ENCODE measurements at regions not wholly inside any gene's neighbourhood (a gene's known extent, or its start where the extent isn't known, plus 50 kb on each side); places are given as distances from the start of the nearest gene placed in this dataset.
"Not testable (repeated sequence)": the region's sequence is repeated elsewhere in the genome, so short reads cannot be mapped to it uniquely, and the experiment has no call there.

DNA sequence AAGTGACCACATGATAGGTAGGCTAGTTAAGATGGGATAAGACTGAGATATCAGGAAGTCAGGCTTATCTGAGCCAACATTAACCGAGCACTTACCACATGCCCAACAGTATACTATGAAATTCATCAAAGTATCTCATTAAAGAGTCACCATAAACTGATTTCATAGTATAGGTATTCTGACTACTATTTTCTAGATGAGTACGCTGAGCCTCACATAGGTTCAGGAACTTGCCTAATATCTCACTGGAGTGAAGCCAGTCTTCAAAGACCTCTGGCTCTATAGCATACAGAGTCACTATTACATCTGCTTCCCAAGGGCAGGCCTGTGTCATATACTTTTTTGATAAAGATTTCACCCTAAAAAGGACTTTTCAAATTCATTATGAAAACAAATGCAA, 115.6 kb upstream of the NGF start:
- no peak for DNase-seq (ENCODE audit: low read depth in 3 of 3)

DNA sequence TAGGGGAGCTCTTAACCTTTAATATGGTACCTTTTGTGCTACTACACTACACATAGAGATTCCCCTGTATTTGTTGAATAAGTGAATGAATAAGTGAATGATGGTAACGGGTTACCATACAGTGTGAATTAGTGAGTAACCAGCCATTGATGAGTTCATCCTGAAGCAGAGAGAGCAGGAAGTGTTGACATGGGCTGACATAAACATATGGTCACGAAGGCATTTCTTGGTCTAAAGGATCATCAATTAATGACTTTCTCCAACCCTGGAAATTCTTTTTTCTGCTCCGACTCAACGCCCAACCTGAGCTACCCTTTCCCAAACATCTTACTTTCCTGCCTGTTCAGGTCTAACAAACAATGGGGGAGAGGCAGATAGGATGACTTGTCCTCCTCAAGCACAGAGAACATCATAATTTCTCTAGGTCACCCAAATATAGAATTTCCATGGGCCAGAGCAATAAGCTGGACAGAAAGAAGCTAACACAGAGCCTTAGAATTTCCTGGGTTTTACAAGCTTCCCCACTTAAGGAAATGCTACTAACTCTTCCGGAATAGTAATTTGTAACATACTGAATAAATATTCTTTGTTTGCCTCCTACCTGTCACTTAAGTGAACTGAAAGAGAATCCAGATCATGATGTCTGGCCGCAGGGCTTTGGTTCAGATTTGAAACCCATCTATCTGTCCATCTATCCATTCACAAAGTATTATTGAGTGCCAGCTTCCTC, 114.7 kb upstream of the NGF start:
- no peak for DNase-seq (ENCODE audit: low read depth in 3 of 3)

DNA sequence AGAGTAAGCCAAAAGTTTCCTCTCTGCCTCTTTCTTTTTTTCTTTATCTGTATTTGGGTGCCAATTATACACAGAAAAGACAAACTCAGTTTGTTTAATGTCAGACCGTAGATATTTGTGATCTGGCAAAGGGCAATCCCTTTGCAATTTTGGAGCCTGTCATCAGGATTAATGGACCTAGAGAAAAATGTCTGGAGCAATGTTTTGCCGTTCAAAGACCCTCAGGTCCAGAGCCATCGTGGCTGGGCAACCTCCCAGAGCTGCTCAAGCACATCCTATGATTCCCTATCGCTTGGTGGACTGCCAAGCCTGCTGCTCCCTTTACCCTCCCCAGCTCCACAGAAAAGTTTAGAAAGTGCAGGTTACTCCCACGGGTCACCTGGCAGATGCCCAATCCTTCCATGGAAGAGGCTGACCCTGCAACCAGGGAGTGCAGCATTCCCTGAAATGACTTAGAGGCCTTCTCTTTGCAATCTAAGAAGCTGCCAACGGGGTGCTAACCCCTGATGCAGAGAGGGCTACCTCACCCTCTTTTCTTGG, 112.5 kb upstream of the NGF start:
- DNase-seq (ENCODE audit: low read depth in 3 of 3) = no peak

DNA sequence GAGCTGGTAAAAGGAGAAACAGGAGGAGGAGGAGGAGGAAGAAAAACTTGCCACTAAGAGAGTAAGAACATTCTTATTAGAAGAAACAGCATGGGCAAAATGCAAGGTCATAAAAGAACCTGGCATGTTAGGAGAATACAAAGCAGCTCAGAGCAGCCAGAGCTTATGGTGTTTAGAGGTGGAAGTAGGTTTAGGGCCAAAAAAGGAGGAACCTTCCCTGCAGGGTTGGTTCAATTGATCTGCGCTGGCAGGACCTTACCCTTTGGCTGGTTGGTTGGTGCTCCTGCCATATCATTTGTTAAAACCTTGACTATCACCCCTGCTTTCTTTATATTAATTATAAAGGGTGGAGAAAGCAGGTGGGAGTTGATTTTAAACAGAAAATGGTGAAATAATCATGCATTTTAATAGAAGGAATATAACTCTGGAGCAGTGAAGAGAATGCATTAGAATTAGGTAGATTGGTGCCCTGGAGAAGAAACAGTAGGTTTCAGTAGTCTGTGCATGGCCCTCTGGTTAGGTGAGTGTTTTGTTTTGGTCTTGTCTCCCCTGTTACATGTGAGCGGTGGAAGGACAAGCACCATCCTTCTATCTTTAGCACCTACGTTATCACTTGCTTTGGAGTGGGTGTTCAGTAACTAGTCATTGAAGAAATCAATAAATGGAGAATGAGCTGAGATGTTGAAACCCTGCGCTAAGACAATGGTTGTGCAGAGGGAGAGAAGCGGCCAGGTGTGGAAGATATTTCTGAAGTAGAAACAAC, 110.4 kb upstream of the NGF start:
- DNase-seq (ENCODE audit: low read depth in 3 of 3) = no peak

DNA sequence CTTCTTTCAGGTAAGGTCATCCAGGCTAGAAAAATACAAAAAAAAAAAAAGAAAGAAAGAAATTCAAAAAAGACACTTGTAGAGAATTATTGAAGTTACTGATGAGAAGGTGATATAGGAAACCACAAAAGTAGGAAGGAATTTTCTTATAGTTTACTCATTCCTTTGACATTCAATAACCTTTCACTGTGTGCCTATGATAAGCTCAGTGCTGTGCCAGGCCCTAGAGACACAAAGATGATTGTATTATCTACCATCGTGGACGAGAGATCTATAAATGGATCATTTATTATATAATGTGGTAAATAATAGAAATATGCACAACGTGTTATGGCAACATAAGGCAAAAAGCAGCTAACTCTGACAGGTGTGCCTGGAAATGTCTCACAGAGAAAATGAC, 109.6 kb upstream of the NGF start:
- no peak for DNase-seq (ENCODE audit: low read depth in 3 of 3)

DNA sequence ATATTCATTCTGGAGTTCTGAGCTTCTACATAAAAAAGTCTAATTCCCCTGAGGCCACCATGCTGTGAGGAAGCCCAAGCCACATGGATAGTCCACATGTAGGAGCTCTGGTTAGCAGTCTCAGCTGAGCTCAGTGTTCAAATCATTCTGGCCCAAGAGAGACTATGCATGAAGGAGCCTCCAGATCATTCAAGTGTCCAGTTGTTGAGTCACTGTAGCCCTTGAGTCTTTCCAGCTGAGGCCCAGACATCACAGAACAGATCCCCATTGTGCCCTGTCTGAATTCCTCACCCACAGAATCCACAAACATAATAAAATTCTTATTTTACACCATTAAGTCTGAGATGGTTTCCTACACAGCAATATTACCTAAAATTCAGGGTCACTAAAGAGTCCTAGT, 107.0 kb upstream of the NGF start:
- no peak for DNase-seq (ENCODE audit: low read depth in 3 of 3)

DNA sequence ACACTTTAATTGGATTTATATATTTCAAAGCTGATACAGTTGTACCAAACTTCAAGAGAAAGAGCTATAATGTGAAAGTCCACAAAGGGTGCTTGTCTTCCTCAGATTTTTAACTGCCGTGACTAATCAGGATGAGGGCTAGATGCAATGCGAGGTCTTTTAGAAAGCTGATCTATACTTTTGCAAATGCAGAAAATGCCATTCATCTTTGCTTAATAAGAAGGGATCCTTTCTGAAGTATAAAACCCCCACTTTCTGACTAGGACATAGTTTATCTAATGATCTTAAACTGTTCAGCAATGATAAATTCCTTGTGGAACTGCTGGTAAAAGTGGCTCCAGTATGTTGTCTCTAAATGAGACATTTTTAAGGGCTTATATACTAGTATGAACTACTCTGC, 102.7 kb upstream of the NGF start:
- no peak for DNase-seq (ENCODE audit: low read depth in 3 of 3)

DNA sequence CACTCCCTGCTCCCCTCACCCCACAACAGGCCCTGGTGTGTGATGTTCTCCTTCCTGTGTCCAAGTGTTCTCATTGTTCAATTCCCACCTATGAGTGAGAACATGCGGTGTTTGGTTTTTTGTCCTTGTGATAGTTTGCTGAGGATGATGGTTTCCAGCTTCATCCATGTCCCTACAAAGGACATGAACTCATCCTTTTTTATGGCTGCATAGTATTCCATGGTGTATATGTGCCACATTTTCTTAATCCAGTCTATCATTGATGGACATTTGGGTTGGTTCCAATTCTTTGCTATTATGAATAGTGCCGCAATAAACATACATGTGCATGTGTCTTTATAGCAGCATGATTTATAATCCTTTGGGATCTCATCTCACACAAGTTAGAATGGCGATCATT, 101.5 kb upstream of the NGF start:
- DNase-seq (ENCODE audit: low read depth in 3 of 3) = not testable (repeated sequence)

DNA sequence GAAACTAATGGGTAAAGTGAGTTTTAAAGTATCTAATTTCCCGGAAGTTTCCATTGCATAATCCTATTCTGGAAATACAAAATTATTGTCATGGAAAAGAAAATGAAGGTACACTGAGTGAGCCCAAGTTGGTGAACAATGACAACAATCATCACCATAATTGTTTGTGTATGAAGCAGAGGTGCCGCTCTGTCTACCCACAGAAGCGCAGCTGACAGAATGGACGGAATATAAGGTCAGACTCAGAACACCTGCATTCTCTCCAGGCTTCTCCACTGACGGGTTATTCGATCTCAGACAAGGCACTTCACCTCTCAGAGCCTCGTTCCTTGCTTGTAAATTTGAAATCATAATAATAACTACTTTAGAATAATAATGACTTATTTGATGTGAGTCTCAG, 99.1 kb upstream of the NGF start:
- DNase-seq (ENCODE audit: low read depth in 3 of 3) = no peak

DNA sequence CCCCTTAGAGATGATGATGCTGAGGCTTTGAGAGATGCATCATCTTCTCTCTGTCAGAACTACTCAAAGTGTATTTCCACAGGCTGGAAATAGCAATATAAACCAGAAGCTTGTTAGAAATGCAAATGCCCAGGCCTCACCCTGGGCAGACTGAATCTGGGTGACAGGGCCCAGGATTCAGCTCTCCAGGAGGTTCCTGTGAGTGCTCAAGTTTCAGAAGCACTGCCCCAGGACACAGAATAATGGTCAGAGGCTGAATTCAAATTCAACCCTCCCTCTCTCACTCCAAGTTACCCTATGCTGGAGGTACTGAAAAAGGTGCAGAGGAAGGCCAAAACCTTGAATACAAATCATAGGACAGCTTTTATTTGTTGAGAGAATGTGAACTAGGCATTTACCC, 98.5 kb upstream of the NGF start:
- DNase-seq (ENCODE audit: low read depth in 3 of 3) = no peak

DNA sequence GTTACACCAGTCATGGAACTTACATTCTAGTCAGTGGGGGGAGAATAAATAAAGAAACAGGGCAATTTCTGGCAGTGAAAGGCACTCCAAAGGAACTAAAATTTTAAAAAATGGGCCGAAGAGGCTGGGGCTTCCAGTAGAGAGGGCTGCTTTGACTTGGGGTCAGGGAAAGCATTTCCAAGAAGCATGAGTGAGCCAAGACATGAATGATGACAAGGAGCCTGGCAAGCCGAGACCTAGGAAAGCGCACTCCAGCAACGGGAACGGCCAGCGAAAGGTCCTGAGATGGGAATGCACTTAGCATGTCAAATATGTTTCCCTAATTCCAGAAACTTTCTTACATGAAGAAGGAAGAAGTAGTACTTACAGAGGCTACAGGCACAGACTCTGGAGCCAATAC, 95.4 kb upstream of the NGF start:
- no peak for DNase-seq (ENCODE audit: low read depth in 3 of 3)

DNA sequence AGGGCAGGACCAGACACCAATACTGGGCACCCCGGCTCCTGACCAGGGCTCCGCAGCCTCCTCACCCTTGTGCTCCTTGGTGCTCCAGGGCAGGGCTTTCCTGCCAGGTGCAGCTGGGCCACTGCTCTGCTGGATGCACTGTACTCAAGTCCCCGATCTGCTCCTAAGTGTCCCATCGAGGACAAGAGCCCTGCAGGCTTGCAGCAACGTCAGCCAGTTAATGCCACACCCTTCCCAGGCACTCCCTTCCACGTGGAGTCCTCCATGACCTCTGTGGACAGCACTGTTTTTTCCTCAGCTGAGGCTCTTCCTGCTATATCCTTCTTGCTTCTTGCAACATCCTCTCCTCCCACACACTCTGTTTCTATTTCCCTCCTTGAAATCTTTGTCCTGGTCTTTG, 94.0 kb upstream of the NGF start:
- DNase-seq (ENCODE audit: low read depth in 3 of 3) = no peak

DNA sequence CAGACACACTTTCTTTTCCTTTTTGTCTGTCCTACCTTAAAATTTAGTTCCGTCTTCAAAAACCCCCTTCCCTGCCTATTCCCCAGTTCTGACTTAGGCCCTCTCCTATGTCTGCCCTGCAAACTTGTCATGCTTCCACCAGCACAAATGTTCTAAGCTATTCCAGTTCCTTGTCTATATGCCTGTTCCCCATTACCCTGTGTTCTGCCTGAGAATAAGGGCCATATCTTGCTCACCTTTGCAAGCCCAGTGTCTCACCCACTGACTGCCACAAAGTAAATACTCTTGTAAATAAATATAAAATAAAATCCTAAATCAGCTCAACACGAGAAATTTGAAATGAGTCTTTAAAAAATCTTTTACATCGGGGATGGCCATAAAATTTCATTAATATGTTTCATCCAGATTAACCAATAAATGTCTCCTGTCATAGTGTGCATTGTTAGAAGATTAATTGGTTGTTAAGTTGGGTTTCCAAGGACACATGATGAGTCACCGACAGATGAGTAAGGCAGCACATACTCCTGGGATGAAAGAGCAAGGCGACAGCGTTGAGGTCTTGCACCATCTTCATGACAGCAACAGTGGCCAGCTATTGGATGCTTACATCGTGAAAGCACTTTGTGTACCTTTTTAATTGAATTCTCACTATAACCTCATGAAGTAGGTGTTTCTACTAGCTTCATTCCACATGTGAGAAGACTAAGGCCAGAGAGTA, 92.6 kb upstream of the NGF start:
- no peak for DNase-seq (ENCODE audit: low read depth in 3 of 3)

DNA sequence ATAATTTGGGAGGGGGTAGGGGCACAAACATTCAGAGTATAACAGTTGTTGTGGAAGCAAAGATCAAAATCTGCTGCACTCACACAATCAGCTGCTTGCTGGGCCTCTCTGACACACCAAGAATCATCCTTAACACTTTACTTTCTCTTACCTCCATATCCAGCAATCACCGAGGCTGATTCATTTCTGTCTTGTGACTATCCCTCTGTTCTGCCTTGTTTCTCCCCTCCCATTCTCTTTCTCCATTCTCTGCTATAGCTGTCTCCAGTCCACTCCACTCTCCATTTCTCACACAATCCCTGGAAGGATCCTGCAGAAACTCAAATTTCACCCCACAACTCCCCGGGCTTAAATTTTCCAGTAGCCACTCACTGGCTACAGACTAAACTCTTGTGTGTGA, 91.8 kb upstream of the NGF start:
- no peak for DNase-seq (ENCODE audit: low read depth in 3 of 3)

DNA sequence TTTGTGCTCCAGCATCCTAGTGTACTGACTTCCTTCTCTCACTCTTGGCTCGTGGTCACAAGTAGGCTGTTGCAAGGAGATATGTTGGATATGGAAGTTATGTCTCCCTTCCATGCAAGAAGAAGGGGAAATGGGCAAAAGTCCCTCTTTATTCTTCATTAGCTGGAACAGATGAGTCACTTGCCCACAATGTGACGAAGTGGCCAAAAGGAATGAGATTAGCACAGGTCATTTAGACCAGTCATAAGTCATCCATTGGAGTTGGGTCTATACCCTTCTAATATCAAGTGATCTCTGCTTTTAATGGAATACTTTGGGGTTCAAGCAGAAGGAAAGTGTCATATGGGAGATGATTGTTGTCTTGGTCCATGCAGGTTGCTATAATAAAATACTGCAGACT, 91.2 kb upstream of the NGF start:
- DNase-seq (ENCODE audit: low read depth in 3 of 3) = no peak

DNA sequence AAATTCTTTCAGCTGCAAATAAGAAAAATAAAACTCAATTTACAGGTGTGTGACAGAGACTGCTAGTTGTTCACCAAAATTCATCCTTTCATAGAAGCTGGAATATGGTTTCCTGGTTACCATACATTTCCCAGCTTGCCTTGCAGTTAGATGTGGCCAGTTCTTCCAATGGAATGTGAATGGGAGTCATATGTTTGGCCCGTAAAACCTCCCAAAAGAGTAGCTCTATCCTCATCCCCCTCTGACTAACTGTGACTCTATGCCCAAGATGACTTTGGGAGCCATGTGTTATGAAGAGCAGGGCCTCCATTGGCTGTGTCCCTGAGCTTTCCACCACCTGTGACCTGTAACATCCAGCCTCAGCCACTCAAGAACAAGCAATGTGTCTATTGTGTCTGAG, 90.6 kb upstream of the NGF start:
- no peak for DNase-seq (ENCODE audit: low read depth in 3 of 3)

DNA sequence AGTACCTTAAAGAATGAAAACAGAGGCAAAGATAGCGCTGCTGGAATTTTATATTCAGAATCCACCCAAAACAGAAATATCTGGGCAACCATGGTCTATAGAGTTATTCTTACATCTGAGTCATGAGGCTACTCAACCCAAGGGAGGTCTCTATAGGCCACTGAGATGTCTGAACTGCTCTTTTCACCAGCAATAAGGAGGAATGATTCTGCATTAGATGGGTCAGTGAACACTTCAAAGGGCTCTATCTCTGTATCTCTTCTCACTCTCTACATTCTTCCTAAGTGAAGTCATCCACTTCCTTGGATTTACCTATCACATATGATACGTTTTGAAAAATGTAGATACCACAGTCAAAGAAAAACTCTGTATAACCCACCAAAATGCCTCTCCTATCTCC, 90.2 kb upstream of the NGF start:
- DNase-seq (ENCODE audit: low read depth in 3 of 3) = no peak

DNA sequence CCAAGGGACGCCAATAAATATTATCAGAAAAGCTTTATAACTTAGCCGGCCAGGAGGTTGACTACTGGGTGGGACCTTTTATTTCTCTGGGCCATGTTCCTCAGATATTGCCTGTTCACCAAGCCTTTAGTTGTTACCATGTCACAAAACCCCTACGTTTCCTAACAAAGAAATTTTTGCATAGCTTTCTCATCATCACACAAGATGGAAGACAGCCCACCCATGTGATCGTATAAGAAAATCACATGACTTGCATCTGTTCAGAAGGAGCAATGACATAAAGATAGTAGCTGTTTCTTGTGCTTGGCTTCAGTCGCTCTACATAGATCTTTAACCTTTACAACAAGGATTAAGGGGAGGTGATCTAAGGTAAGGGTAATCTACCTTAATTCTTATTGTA, 88.9 kb upstream of the NGF start:
- no peak for DNase-seq (ENCODE audit: low read depth in 3 of 3)

DNA sequence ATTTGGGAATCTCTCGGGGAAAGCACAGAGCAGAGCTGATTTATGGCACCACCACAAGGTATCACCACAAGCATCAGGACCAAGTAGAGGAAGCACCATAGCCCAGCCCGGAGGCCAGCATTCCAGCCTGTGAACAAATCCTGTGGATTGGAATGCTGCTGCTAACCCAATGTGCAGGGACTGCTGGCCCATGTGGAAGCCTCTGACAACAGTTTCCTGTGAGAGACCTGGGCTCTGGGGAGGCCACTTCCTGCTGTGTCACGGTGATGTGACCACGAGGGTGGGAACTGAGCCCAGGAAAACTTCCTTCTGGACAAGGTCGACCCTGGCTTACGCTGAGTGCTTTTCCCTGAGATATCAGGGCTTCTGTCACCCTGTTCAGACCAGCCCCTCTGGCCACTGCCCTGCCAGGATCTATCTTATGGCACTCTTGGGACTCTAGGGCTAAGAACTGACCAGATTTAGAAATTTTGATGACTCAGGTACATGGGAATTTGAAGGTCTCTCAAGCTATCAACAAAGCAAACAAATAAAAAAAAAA, 88.3 kb upstream of the NGF start:
- DNase-seq (ENCODE audit: low read depth in 3 of 3) = no peak

DNA sequence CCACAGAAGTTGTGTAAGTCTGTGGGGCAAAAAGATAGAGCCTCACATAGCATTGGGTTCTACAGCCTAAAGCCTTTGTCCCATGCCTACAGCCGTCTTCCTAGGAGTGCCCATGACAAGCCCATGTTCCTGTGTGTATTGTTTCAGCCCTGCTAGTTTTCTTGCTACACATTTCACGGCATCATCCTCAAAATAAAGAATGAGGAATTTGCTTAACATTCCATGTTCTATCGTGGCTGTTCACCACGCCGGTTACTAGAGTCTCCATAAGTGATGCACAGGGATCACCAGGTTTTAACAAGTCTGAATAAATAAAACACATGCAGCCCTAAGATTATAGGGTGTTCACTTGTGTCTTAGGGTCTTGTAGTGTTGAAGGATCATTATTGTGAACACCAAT, 87.4 kb upstream of the NGF start:
- no peak for DNase-seq (ENCODE audit: low read depth in 3 of 3)

DNA sequence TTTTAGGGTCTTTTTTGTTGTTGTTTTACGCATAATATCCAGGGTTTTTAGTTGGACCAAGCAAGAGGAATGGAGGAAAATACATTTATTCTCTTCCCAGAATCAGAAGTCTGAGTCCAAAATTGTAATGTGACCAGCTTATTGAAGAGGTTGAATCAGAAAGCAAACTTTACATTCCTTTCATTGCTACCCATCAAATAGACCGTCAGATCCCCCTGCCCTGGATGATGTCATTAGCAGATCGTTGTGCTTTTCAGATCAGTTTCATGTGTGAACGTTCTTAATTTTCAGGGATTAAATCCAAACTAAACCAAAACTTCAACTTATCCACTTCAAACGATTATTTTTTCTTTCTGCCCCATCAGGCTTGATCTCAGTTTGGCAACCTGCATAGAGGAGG, 85.7 kb upstream of the NGF start:
- no peak for DNase-seq (ENCODE audit: low read depth in 3 of 3)

DNA sequence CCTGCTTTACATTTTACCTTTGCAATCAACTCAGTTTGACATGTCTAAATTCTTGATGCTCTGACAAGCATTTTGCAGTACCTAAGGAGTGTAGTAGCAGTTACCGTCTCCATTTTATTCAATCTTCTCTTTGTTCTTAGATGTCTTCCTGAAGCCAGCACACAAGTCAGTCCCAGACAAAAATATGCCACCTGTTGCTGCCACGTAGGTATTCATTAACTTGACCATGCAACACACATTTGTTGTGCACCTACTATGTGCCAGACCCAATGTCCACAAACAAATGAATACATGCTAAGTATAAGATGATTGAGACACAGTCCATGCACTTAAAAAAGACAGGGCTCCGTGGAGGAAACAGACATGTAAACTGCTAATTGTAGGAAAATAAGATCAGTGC, 81.5 kb upstream of the NGF start:
- no peak for DNase-seq (ENCODE audit: low read depth in 3 of 3)

DNA sequence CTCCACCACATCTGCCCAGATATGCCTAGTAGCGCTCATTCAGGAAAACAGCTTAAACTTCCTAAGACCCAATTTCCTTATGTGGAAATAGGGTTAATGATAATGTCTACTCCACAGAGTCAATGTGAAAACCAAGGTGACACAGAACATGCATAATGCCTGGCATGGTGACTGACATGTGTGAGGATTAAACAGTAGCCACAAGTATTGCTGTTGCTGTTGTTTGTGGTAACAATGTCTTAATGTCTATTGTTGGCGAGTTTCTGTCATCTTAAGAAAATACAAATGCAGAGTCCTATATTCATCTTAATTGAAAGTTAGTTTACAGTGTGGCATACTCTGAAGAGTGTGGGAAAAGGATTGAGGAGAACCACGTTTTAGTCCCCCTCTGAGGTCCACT, 75.6 kb upstream of the NGF start:
- no peak for DNase-seq (ENCODE audit: low read depth in 3 of 3)

All from stimulated activated CD4-positive, alpha-beta T cell treated with anti-CD3 and anti-CD28 coated beads, TNF-alpha, amount 100 ng/mL, for 48 hours (primary cell).